HepG2 (cell line): ENCODE measurements at regions not wholly inside any gene's neighbourhood (a gene's known extent, or its start where the extent isn't known, plus 50 kb on each side); places are given as distances from the start of the nearest gene placed in this dataset.

Experiments
- ATAC-seq: fragments of 200-7000 bp; cut with Tn5 transposase; 3 replicates; pipeline ENCODE4 v1.9.1; 2020; ENCODE audit warnings: mild to moderate bottlenecking, moderate library complexity
- BruUV-seq: library from RNA; stranded (reverse); fragments of 400-500 nt; replicated peaks from 2 replicates; lab custom pipeline; 2021; lab: Mats Ljungman, UMichigan
- CTCF ChIA-PET: fragments of 300-600 bp; formaldehyde crosslinking; extraction: SDS; loops from one replicate; lab custom pipeline; 2021; ENCODE audit warnings: low total read pairs, inconsistent platforms, low intra/inter-chr PET ratio; lab: Yijun Ruan, JAX
- POLR2A ChIA-PET: fragments of 350-600 bp; sonication (Branson Sonifier 250); formaldehyde crosslinking; loops from one replicate; lab custom pipeline; 2020; ENCODE audit warnings: antibody characterized with exemption, inconsistent platforms; lab: Yijun Ruan, JAX
- DNase-seq: peaks from one replicate; pipeline ENCODE4 v3.0.0-alpha.2; 2015; ENCODE audit warnings: low spot score
- FAIRE-seq: peaks from 3 replicates; lab custom pipeline; 2011; peaks lifted over from hg19 to GRCh38; lab: Jason Lieb, UNC
- H2AFZ ChIP-seq: one replicate; pipeline ENCODE4 v1.6.1; 2011; ENCODE audit warnings: low read length, inconsistent platforms
- H3K27ac ChIP-seq: fragments of 300-600 bp; 3 replicates; pipeline ENCODE4 v1.8.0; 2011; ENCODE audit warnings: mixed run types, mild to moderate bottlenecking, mixed read lengths, low read length, inconsistent platforms; ENCODE audit not compliant: insufficient read depth; ENCODE audit errors: extremely low read length
- H3K27me3 ChIP-seq, 2 experiments: fragments of 200-600 bp in 1 of 2; 2 replicates in 1 of 2; 3 replicates in 1 of 2; pipeline versions ENCODE4 v1.6.0 to v1.8.0; 2011; ENCODE audit warnings: low read length in 2 of 2, mild to moderate bottlenecking in 2 of 2, moderate library complexity in 2 of 2, inconsistent platforms in 1 of 2; ENCODE audit not compliant: insufficient read depth in 2 of 2, control insufficient read depth in 1 of 2
- H3K36me3 ChIP-seq, 2 experiments: fragments of 200-600 bp in 1 of 2; replicated peaks in 1 of 2; 2 replicates in 1 of 2; 3 replicates in 1 of 2; pipeline versions ENCODE4 v1.5.1 to v1.8.0; 2011; ENCODE audit warnings: low read length in 2 of 2, inconsistent platforms in 1 of 2; ENCODE audit not compliant: insufficient read depth in 2 of 2, control insufficient read depth in 1 of 2
- H3K4me1 ChIP-seq: 2 replicates; pipeline ENCODE4 v1.5.1; 2012; ENCODE audit warnings: low read length, inconsistent platforms; ENCODE audit not compliant: insufficient read depth
- H3K4me2 ChIP-seq: 2 replicates; pipeline ENCODE4 v1.6.0; 2011; ENCODE audit warnings: low read depth, low read length, inconsistent platforms
- H3K4me3 ChIP-seq, 3 experiments: fragments of 200-600 bp in 1 of 3; sonication (generic), shearing (Covaris generic) in 1 of 3; replicated peaks in 1 of 3; 2 replicates each; pipeline ENCODE4 v1.5.1; 2011 to 2016; ENCODE audit warnings: low read length in 3 of 3, inconsistent platforms in 2 of 3, low read depth in 2 of 3, mild to moderate bottlenecking in 2 of 3, control low read depth in 1 of 3, mixed read lengths in 1 of 3; ENCODE audit not compliant: insufficient read depth in 1 of 3
- H3K79me2 ChIP-seq: one replicate; pipeline ENCODE4 v1.6.1; 2011; ENCODE audit warnings: low read length, inconsistent platforms; ENCODE audit not compliant: insufficient read depth
- H3K9ac ChIP-seq: 2 replicates; pipeline ENCODE4 v1.6.0; 2011; ENCODE audit warnings: mild to moderate bottlenecking, low read depth, low read length, inconsistent platforms; ENCODE audit not compliant: insufficient read depth
- H3K9me3 ChIP-seq: 2 replicates; pipeline ENCODE4 v1.5.1; 2012; ENCODE audit warnings: mild to moderate bottlenecking, low read length
- H4K20me1 ChIP-seq: 2 replicates; pipeline ENCODE4 v1.6.0; 2011; ENCODE audit warnings: inconsistent platforms, mild to moderate bottlenecking, low read length, moderate library complexity; ENCODE audit not compliant: insufficient read depth
- MZF1 ChIP-seq: sonication (generic); formaldehyde crosslinking; IDR thresholded peaks from 2 replicates; pipeline ENCODE4 v1.8.1; 2023; ENCODE audit warnings: mild to moderate bottlenecking, missing genetic modification reagents, borderline replicate concordance
- RFX3 ChIP-seq: IDR thresholded peaks from 2 replicates; pipeline ENCODE4 v1.6.1; 2016; ENCODE audit warnings: missing biosample characterization, missing genetic modification reagents
- RORA ChIP-seq: sonication (generic); formaldehyde crosslinking; IDR thresholded peaks from 2 replicates; pipeline ENCODE4 v1.5.0; 2020; ENCODE audit warnings: mild to moderate bottlenecking, missing genetic modification reagents, moderate library complexity
- SUZ12 ChIP-seq: fragments of 150-350 bp; IDR thresholded peaks from 2 replicates; pipeline ENCODE4 v1.6.1; 2014; ENCODE audit warnings: low read depth, low read length
- TBX3 ChIP-seq: fragments of 450-650 bp; IDR thresholded peaks from 2 replicates; pipeline ENCODE4 v1.6.1; 2017; ENCODE audit warnings: antibody characterized with exemption, mild to moderate bottlenecking, inconsistent platforms, borderline replicate concordance
- ZNF775 ChIP-seq: sonication (generic); formaldehyde crosslinking; IDR thresholded peaks from 2 replicates; pipeline ENCODE4 v1.4.0; 2020; ENCODE audit warnings: missing genetic modification reagents, mild to moderate bottlenecking, moderate library complexity, borderline replicate concordance
- WGBS: methylation state at CpG from one replicate; pipeline ENCODE4 v1.1.6; 2017; ENCODE audit warnings: low lambda C conversion rate; 5-methylcytosine and 5-hydroxymethylcytosine counted together
- in situ Hi-C: cut with HindIII; loops from 2 replicates; pipeline ENCODE4 v1.10.0; 2017; ENCODE audit warnings: low pct_unique_long_range_greater_than_20kb; ENCODE audit not compliant: extremely low pct_ligation_motif_present
- intact Hi-C: fragments of 100-400 bp; cut with micrococcal nuclease; formaldehyde crosslinking; loops from one replicate; pipeline ENCODE4 v1.10.0; 2022; ENCODE audit not compliant: unreplicated experiment
- TF ChIP-seq, protein P1 (sequence below): sonication (generic); formaldehyde crosslinking; IDR thresholded peaks from 2 replicates; pipeline ENCODE4 v1.4.0; 2020; ENCODE audit warnings: missing genetic modification reagents

DNA sequence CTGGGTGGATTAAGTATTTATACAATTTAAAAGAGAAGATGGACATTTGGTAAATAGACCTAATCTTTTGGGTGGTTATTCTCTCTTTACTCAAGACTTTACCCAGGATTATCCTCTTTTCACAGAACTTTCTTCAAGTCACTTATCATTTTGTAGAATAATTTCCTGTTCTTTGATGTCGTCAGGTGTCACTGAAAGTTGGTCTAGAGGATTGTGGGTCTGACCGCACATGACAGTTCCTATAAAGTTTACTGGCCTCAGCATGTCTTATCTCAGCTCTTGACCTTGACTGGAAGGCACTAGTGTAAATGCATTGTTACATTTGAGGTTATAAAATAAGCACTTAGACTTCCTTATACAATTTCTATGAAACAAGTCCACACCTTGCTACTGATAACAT is 139.9 kb upstream of the SLC4A4 start:
- no peaks in the 10 kb centered on the region for H3K36me3 ChIP-seq
- in situ Hi-C loops: no loop called here
- FAIRE-seq (no peak), ATAC-seq (no peak), DNase-seq (no peak)
- BruUV-seq: no TSS peak
- no peak overlapping the region for H3K9ac ChIP-seq
- ChIA-PET CTCF (no interaction called here), POLR2A (no interaction called here)
- TF ChIP-seq RFX3 (CRISPR knock-in tag) (no peak), TBX3 (no peak), ZNF775 (CRISPR knock-in tag) (no peak), RORA (CRISPR knock-in tag) (no peak), SUZ12 (no peak), MZF1 (CRISPR knock-in tag) (no peak)
- TF ChIP-seq, protein P1, sequence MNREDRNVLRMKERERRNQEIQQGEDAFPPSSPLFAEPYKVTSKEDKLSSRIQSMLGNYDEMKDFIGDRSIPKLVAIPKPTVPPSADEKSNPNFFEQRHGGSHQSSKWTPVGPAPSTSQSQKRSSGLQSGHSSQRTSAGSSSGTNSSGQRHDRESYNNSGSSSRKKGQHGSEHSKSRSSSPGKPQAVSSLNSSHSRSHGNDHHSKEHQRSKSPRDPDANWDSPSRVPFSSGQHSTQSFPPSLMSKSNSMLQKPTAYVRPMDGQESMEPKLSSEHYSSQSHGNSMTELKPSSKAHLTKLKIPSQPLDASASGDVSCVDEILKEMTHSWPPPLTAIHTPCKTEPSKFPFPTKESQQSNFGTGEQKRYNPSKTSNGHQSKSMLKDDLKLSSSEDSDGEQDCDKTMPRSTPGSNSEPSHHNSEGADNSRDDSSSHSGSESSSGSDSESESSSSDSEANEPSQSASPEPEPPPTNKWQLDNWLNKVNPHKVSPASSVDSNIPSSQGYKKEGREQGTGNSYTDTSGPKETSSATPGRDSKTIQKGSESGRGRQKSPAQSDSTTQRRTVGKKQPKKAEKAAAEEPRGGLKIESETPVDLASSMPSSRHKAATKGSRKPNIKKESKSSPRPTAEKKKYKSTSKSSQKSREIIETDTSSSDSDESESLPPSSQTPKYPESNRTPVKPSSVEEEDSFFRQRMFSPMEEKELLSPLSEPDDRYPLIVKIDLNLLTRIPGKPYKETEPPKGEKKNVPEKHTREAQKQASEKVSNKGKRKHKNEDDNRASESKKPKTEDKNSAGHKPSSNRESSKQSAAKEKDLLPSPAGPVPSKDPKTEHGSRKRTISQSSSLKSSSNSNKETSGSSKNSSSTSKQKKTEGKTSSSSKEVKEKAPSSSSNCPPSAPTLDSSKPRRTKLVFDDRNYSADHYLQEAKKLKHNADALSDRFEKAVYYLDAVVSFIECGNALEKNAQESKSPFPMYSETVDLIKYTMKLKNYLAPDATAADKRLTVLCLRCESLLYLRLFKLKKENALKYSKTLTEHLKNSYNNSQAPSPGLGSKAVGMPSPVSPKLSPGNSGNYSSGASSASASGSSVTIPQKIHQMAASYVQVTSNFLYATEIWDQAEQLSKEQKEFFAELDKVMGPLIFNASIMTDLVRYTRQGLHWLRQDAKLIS (CRISPR knock-in tag): no peak
- no peaks in the 10 kb centered on the region for H3K27me3 ChIP-seq
- no peaks in the 10 kb centered on the region for H3K4me1 ChIP-seq
- H3K27ac ChIP-seq: no peak overlapping the region
- no peak overlapping the region for H3K4me3 ChIP-seq
- no peaks in the 10 kb centered on the region for H3K9me3 ChIP-seq
- intact Hi-C loops: no loop called here
- 0% methylated on average over 2 of the region's 2 CpGs for WGBS
- no peaks in the 10 kb centered on the region for H3K79me2 ChIP-seq
- H3K4me2 ChIP-seq: no peak overlapping the region
- H2AFZ ChIP-seq: no peak overlapping the region
- H4K20me1 ChIP-seq: no peaks in the 10 kb centered on the region
